Suprapubic skin (tissue), 4 donors: ENCODE measurements at regions not wholly inside any gene's neighbourhood (a gene's known extent, or its start where the extent isn't known, plus 50 kb on each side); places are given as distances from the start of the nearest gene placed in this dataset.

Experiments
- DNase-seq, 2 donors: peaks; one replicate each; pipeline ENCODE4 v3.0.0-alpha.2; 2019; ENCODE audit warnings: low spot score in 2 of 2
- H3K27ac ChIP-seq: fragments of 200-600 bp; sonication (generic); one replicate; pipeline ENCODE4 v1.5.1; 2019
- H3K27me3 ChIP-seq: fragments of 200-600 bp; sonication (generic); one replicate; pipeline ENCODE4 v1.5.1; 2019
- H3K36me3 ChIP-seq: fragments of 200-600 bp; sonication (generic); one replicate; pipeline ENCODE4 v1.5.1; 2019
- H3K4me1 ChIP-seq: fragments of 200-600 bp; sonication (generic); one replicate; pipeline ENCODE4 v1.5.1; 2019
- H3K4me3 ChIP-seq: fragments of 200-600 bp; sonication (generic); one replicate; pipeline ENCODE4 v1.5.1; 2019; ENCODE audit warnings: mild to moderate bottlenecking
- H3K9me3 ChIP-seq: fragments of 200-600 bp; sonication (generic); one replicate; pipeline ENCODE4 v1.5.1; 2019
- CTCF ChIP-seq, 2 donors: fragments of 200-600 bp in 1 of 2; fragments of 450-650 bp in 1 of 2; sonication (generic) in 1 of 2; IDR thresholded peaks; one replicate each; pipeline ENCODE4 v1.5.1; 2016 to 2019; ENCODE audit warnings: antibody characterized with exemption in 2 of 2, mild to moderate bottlenecking in 1 of 2, moderate library complexity in 1 of 2
- EP300 ChIP-seq: sonication (generic); formaldehyde crosslinking; IDR thresholded peaks from one replicate; pipeline ENCODE4 v1.6.1; 2017; ENCODE audit warnings: antibody characterized with exemption
- POLR2A ChIP-seq, 2 donors: fragments of 450-650 bp; IDR thresholded peaks; one replicate each; pipeline ENCODE4 v1.6.1; 2017; ENCODE audit warnings: antibody characterized with exemption in 2 of 2, mild to moderate bottlenecking in 2 of 2, moderate library complexity in 2 of 2
- POLR2AphosphoS5 ChIP-seq, 3 donors: sonication (generic); formaldehyde crosslinking; IDR thresholded peaks; one replicate each; pipeline ENCODE4 v1.6.1; 2017; ENCODE audit warnings: antibody characterized with exemption in 3 of 3
- WGBS: methylation state at CpG from one replicate; pipeline ENCODE4 v1.1.5; 2018; 5-methylcytosine and 5-hydroxymethylcytosine counted together

DNA sequence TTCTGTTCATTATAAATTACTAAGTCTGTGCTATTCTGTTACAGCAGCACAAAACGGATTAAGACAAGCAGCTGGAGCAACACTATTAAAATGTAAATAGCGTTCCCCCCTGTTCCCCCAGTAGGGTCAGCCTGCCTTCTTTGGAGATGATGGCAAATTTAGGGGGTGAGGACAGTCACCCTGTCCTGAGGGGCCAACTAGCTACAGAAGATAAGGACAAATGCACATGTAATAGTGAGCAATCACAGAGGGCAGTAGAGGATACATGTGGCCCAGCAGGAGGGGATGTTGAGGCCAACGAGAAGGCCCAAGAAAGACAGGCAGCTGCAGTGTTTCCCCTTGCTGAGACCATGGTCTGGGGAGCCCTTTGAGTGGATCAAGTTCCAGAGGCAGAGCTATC is 266.7 kb upstream of the CDYL start:
- Histone ChIP-seq H3K4me1 (no peaks in the 10 kb centered on the region), H3K36me3 (no peaks in the 10 kb centered on the region), H3K27ac (no peak overlapping the region), H3K27me3 (no peaks in the 10 kb centered on the region), H3K4me3 (no peak overlapping the region), H3K9me3 (no peaks in the 10 kb centered on the region)
- no peak for TF ChIP-seq CTCF (IDR thresholded peaks at IDR 0.05)
- no peak for TF ChIP-seq POLR2AphosphoS5 (IDR thresholded peaks at IDR 0.05)
- no peak for TF ChIP-seq EP300
- no peak for TF ChIP-seq POLR2A (IDR thresholded peaks at IDR 0.05)
- no peak for DNase-seq
- 94% methylated on average over 3 of the region's 3 CpGs for WGBS

DNA sequence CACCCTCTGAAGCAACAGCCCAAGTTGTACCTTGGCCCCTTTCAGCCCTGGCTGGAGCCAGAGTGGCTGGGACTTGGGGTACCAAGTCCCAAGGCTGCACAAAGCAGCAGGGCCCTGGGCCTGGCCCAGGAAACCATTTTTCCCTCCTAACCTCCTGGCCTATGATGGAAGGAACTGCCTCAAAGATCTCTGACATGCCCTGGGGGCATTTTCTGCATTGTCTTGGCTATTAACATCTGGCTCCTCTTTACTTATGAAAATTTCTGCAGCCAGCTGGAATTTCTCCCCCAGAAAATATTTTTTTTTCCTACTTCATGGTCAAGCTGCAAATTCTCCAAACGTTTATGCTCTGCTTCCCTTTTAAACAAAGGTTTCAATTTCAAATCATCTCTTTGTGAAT is 269.4 kb upstream of the CDYL start:
- no peak for DNase-seq
- H3K36me3 ChIP-seq = no peaks in the 10 kb centered on the region
- H3K4me1 ChIP-seq = no peaks in the 10 kb centered on the region
- H3K27ac ChIP-seq = no peak overlapping the region
- H3K27me3 ChIP-seq = no peaks in the 10 kb centered on the region
- H3K9me3 ChIP-seq = no peaks in the 10 kb centered on the region
- H3K4me3 ChIP-seq = no peak overlapping the region
- 44% methylated on average over 1 of the region's 1 CpG for WGBS
- TF ChIP-seq POLR2A (IDR thresholded peaks at IDR 0.05) (no peak), POLR2AphosphoS5 (IDR thresholded peaks at IDR 0.05) (no peak), EP300 (no peak), CTCF (IDR thresholded peaks at IDR 0.05) (no peak)

DNA sequence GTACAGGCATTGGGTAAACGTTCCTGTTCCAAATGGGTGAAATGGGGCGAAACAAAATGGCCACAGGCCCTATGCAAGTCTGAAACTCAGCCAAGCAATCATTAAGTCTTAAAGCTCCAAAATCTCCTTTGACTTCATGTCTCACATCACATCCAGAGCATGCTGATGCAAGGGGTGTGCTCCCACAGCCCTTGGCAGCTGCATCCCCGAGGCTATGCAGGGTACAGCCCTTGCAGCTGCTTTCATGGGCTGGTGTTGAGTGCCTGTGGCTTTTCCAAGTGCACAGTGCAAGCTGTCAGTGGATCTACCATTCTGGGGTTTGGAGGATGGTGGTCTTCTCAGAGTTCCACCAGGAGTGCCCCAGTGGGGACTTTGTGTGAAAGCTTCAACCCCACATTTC is 270.0 kb upstream of the CDYL start:
- Histone ChIP-seq H3K4me3 (no peak overlapping the region), H3K9me3 (no peaks in the 10 kb centered on the region), H3K4me1 (no peaks in the 10 kb centered on the region), H3K27me3 (no peaks in the 10 kb centered on the region), H3K27ac (no peak overlapping the region), H3K36me3 (no peaks in the 10 kb centered on the region)
- WGBS = 71% methylated on average over 3 of the region's 3 CpGs
- DNase-seq = no peak
- TF ChIP-seq POLR2A (IDR thresholded peaks at IDR 0.05) (no peak), POLR2AphosphoS5 (IDR thresholded peaks at IDR 0.05) (no peak), CTCF (IDR thresholded peaks at IDR 0.05) (no peak), EP300 (no peak)

DNA sequence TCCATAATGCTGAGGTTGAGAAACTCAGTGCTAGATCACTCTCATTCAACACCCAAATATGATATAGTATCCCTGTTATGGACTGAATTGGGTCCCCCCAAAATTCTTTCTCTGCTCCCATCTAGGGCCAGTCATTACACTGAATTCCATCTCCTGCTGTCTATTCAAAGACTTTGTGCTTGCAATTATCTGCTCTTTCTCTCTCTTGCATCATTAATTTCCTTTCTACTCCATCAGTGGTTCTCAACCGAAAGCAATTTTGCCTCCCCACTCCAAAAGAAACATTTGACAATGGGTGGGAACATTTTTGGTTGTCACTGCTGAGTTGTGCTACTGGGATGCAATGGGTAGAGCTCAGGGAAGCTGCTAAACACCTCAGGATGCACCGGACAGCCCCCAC is 271.5 kb upstream of the CDYL start:
- H3K4me1 ChIP-seq = no peaks in the 10 kb centered on the region
- H3K36me3 ChIP-seq = no peaks in the 10 kb centered on the region
- TF ChIP-seq EP300 (no peak), POLR2A (IDR thresholded peaks at IDR 0.05) (no peak), CTCF (IDR thresholded peaks at IDR 0.05) (no peak), POLR2AphosphoS5 (IDR thresholded peaks at IDR 0.05) (no peak)
- H3K27me3 ChIP-seq = no peaks in the 10 kb centered on the region
- no peak for DNase-seq
- no peaks in the 10 kb centered on the region for H3K9me3 ChIP-seq
- H3K27ac ChIP-seq = no peak overlapping the region
- no peak overlapping the region for H3K4me3 ChIP-seq
- 95% methylated on average over 2 of the region's 2 CpGs for WGBS

GRCh38 chr6:4503700-4504099 is 272.5 kb upstream of the CDYL start:
- no peaks in the 10 kb centered on the region for H3K9me3 ChIP-seq
- H3K27me3 ChIP-seq = no peaks in the 10 kb centered on the region
- no peaks in the 10 kb centered on the region for H3K36me3 ChIP-seq
- DNase-seq = no peak
- no peaks in the 10 kb centered on the region for H3K4me1 ChIP-seq
- H3K4me3 ChIP-seq = no peak overlapping the region
- no peak overlapping the region for H3K27ac ChIP-seq
- WGBS = 65% methylated on average over 5 of the region's 5 CpGs
- TF ChIP-seq POLR2AphosphoS5 (IDR thresholded peaks at IDR 0.05) (no peak), POLR2A (IDR thresholded peaks at IDR 0.05) (no peak), EP300 (no peak), CTCF (IDR thresholded peaks at IDR 0.05) (no peak)
